ENCODE measurements at regions not wholly inside any gene's neighbourhood (a gene's known extent, or its start where the extent isn't known, plus 50 kb on each side); places are given as distances from the start of the nearest gene placed in this dataset.

DNA sequence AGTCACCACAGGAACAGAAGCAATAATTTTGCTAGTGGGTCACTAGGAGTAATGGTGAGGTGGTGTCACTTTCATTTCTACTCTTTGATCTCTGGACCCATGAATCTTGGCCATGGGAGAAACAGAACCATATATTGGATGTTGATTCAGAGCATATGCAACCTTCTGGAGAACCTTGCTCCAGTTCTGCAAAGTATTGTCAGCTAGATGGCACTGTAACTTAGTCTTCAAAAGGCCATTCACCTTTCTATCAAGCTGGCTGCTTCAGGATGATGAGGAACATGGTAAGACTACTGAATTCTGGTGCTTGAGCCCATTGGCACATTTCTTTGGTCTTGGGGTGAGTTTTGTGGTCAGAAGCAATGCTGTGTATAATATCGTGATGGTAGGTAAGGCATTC lies 129.1 kb upstream of the FBN2 start:
- Histone ChIP-seq H3K9me3 (ENCODE audit: control insufficient read depth, low read length) (no peaks in the 10 kb centered on the region), H3K4me3 (ENCODE audit: low read length) (no peak overlapping the region), H3K9ac (ENCODE audit: low read length) (no peak overlapping the region), H3K36me3 (ENCODE audit: control insufficient read depth, insufficient read depth, low read length, severe bottlenecking) (no peaks in the 10 kb centered on the region), H3K27me3 (replicated peaks; ENCODE audit: control insufficient read depth, insufficient read depth, low read length) (no peaks in the 10 kb centered on the region), H3K4me1 (ENCODE audit: control insufficient read depth, insufficient read depth, low read length) (no peaks in the 10 kb centered on the region)
- peak; percentile 34 for DNase-seq (ENCODE audit: low read depth)

DNA sequence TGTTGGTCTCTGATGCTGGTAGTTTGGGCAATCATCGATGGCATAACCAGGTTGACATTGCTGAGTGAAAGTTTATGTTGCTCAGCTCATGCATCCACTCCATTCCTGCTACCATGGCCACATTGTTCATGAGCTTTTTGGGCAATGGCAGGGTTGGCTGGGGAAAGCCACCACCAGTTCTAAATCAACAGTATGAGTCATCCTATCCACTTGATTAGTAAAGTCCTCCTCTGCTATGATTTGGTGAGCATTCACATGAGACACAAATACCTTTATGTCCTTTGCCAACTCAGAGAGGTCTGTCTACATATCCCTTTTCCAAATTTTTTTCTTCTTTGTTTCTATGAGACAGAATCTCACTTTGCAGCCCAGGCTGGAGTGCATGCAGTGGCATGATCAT lies 129.7 kb upstream of the FBN2 start:
- Histone ChIP-seq H3K9me3 (ENCODE audit: control insufficient read depth, low read length) (no peaks in the 10 kb centered on the region), H3K4me1 (ENCODE audit: control insufficient read depth, insufficient read depth, low read length) (peaks cover 4% of the 10 kb centered on the region), H3K4me3 (ENCODE audit: low read length) (no peak overlapping the region), H3K9ac (ENCODE audit: low read length) (no peak overlapping the region), H3K27me3 (replicated peaks; ENCODE audit: control insufficient read depth, insufficient read depth, low read length) (no peaks in the 10 kb centered on the region), H3K36me3 (ENCODE audit: control insufficient read depth, insufficient read depth, low read length, severe bottlenecking) (no peaks in the 10 kb centered on the region)
- DNase-seq (ENCODE audit: low read depth), result no peak

DNA sequence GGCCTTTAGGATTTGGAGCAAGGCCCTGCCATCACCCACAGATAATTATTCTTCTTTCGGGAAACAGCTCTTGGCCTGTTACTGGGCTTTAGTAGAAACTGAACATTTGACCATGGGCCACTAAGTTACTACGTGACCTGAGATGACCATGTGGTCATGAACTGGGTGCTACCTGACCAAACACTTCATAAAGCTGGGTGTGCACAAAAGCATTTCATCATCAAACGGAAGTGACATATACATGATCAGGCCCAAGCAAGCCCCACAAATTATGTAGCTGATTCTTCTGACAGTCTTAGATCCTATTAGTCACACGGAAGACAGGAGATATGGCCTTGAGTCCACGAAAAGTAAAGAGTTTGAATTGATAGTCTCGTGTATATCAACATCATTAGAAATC lies 130.9 kb upstream of the FBN2 start:
- no peaks in the 10 kb centered on the region for H3K27me3 ChIP-seq (replicated peaks; ENCODE audit: control insufficient read depth, insufficient read depth, low read length)
- no peak for DNase-seq (ENCODE audit: low read depth)
- no peaks in the 10 kb centered on the region for H3K9me3 ChIP-seq (ENCODE audit: control insufficient read depth, low read length)
- no peak overlapping the region for H3K4me3 ChIP-seq (ENCODE audit: low read length)
- peaks cover 15% of the 10 kb centered on the region for H3K4me1 ChIP-seq (ENCODE audit: control insufficient read depth, insufficient read depth, low read length)
- no peak overlapping the region for H3K9ac ChIP-seq (ENCODE audit: low read length)
- H3K36me3 ChIP-seq (ENCODE audit: control insufficient read depth, insufficient read depth, low read length, severe bottlenecking), result no peaks in the 10 kb centered on the region

DNA sequence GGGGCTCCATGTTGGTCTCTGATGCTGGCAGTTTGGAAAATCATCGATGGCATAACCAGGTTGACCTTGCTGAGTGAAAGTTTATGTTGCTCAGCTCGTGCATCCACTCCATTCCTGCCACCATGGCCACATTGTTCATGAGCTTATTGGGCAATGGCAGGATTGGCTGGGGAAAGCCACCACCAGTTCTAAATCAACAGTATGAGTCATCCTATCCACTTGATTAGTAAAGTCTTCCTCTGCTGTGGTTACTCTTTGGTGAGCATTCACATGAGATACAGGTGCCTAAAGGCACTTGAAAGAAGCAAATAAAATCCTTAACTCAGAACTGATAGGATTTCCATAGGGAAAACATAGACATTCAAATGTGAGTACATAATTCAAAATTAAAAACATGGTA lies 131.8 kb upstream of the FBN2 start:
- no peak for DNase-seq (ENCODE audit: low read depth)
- no peak overlapping the region for H3K9ac ChIP-seq (ENCODE audit: low read length)
- no peaks in the 10 kb centered on the region for H3K36me3 ChIP-seq (ENCODE audit: control insufficient read depth, insufficient read depth, low read length, severe bottlenecking)
- no peak overlapping the region for H3K4me3 ChIP-seq (ENCODE audit: low read length)
- peaks cover 23% of the 10 kb centered on the region for H3K4me1 ChIP-seq (ENCODE audit: control insufficient read depth, insufficient read depth, low read length)
- no peaks in the 10 kb centered on the region for H3K9me3 ChIP-seq (ENCODE audit: control insufficient read depth, low read length)
- H3K27me3 ChIP-seq (replicated peaks; ENCODE audit: control insufficient read depth, insufficient read depth, low read length), result no peaks in the 10 kb centered on the region

DNA sequence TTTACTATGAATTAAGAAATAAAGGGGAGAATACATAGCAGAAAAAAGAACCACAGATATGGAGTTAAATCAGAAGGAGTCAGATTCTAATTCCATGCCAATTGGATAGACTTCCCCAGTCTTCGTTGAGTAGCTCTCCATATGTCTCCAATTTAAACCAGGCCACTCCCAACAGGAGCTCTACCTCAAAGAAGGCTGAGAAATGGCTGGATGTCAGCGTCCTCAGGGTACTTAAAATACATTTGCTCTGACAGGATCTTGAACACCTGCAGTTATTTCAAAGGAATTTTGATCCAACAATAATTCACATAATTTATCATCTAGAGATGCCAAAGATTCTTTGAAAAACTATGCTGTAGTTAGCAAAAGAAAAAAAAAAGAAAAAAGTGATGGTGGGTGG lies 133.9 kb upstream of the FBN2 start:
- no peaks in the 10 kb centered on the region for H3K9me3 ChIP-seq (ENCODE audit: control insufficient read depth, low read length)
- peaks cover 23% of the 10 kb centered on the region for H3K4me1 ChIP-seq (ENCODE audit: control insufficient read depth, insufficient read depth, low read length)
- H3K27me3 ChIP-seq (replicated peaks; ENCODE audit: control insufficient read depth, insufficient read depth, low read length), result no peaks in the 10 kb centered on the region

DNA sequence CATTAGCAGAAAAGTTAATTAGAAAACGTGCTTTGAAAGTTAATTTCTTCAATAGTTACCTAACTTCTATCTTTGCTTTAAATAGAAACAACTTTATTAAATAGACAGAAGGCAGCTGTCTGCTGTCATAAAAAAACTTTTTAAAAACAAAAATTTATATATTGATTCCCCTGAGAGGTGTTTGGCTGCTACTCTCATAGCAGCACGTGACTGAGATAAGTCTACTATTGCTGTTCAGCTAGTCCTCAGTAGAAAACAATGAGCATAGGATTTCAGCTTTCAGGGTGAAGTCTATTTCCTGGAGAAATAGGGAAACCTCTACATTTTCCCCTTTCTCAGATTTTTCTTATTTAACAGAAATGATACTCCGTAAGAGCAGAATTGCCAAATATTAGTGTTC lies 135.0 kb upstream of the FBN2 start:
- no peaks in the 10 kb centered on the region for H3K9me3 ChIP-seq (ENCODE audit: control insufficient read depth, low read length)
- DNase-seq (ENCODE audit: low read depth), result no peak
- peak overlapping the region; percentile 53 for H3K9ac ChIP-seq (ENCODE audit: low read length)
- H3K4me1 ChIP-seq (ENCODE audit: control insufficient read depth, insufficient read depth, low read length), result peaks cover 23% of the 10 kb centered on the region
- no peaks in the 10 kb centered on the region for H3K36me3 ChIP-seq (ENCODE audit: control insufficient read depth, insufficient read depth, low read length, severe bottlenecking)
- no peaks in the 10 kb centered on the region for H3K27me3 ChIP-seq (replicated peaks; ENCODE audit: control insufficient read depth, insufficient read depth, low read length)
- H3K4me3 ChIP-seq (ENCODE audit: low read length), result peak overlapping the region; percentile 14

More for the DNA sequence above, 133.9 kb upstream of the FBN2 start:
- no peak overlapping the region for H3K9ac ChIP-seq (ENCODE audit: low read length)
- peak; percentile 59 for DNase-seq (ENCODE audit: low read depth)
- H3K36me3 ChIP-seq (ENCODE audit: control insufficient read depth, insufficient read depth, low read length, severe bottlenecking), result no peaks in the 10 kb centered on the region
- H3K4me3 ChIP-seq (ENCODE audit: low read length), result no peak overlapping the region

DNA sequence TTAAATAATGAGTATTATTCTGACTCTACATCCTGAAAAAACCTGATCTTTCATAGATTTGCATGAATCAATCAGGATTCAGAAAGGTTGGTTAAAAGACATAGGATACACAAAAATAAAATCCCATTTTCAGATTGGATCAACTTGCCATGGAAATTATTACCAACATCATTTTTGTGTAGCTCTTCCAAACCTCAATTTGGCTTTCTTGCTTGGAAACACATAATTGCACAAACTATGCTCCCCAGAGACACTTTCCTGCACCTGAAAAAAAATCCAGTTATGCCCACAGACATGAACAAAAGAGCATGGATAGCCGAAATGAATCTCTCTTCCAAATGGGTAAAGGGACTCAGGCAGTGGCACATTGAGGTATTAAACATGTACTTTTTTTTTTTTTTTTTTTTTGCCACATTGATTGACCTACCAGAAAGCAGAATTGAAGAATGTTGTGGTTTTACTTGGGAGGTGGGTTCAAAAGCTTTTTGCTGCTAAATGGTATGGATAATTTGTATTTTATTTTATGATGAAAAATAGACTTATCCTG lies 135.4 kb upstream of the FBN2 start:
- Histone ChIP-seq H3K9me3 (ENCODE audit: control insufficient read depth, low read length) (no peaks in the 10 kb centered on the region), H3K4me3 (ENCODE audit: low read length) (peak overlapping the region; percentile 14), H3K27me3 (replicated peaks; ENCODE audit: control insufficient read depth, insufficient read depth, low read length) (no peaks in the 10 kb centered on the region), H3K9ac (ENCODE audit: low read length) (peak overlapping the region; percentile 53), H3K36me3 (ENCODE audit: control insufficient read depth, insufficient read depth, low read length, severe bottlenecking) (no peaks in the 10 kb centered on the region), H3K4me1 (ENCODE audit: control insufficient read depth, insufficient read depth, low read length) (peaks cover 23% of the 10 kb centered on the region)
- DNase-seq (ENCODE audit: low read depth), result peak; percentile 25

DNA sequence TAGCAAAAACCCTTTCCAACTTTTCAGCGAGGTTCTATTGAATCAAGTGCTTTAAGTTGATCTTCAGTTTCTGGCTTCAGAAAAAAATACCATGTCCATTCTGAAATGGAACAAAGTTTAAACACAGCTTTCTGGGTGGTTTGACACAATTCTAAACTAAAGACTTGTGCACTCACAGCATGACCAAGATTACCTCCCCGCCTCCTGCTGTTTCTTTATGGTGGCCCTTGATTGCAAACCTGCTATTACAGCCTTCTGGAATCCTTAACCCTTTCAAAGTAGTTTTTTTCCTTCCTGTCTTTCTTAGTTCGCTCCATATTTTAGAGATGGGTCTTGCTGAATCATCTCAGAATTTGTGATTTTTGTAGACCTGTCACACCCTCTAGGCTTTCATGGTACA lies 135.9 kb upstream of the FBN2 start:
- H3K4me3 ChIP-seq (ENCODE audit: low read length), result peak overlapping the region; percentile 14
- no peak for DNase-seq (ENCODE audit: low read depth)
- H3K4me1 ChIP-seq (ENCODE audit: control insufficient read depth, insufficient read depth, low read length), result peaks cover 23% of the 10 kb centered on the region

DNA sequence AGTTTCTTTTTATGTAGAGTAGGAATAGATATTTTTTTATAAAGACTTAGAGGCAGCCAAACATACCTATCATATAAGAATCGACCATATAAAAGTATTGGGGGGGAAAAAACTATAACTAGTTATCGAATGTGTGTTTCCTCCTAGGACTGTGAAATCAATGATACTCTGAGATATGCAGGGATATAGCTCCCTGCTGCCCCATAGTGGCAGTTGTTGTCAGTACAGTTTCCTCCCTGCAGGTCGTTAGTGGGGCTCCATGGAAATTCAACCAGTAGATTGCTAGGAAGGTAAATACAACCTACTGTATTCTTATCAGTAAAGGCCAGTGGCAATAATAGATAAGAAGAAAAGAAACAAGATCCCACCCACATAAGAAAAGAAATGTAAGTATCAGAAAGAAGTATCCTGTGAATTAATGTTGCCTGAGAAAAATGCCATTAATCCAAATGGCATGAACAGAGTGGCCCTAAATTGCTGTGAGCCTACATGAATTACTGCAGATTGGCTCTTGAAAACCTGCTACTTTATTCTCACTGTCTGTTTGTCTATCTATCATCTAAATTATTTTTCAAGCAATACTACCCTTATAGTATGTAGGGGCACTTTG lies 136.9 kb upstream of the FBN2 start:
- Histone ChIP-seq H3K27me3 (replicated peaks; ENCODE audit: control insufficient read depth, insufficient read depth, low read length) (peaks cover 2% of the 10 kb centered on the region), H3K36me3 (ENCODE audit: control insufficient read depth, insufficient read depth, low read length, severe bottlenecking) (no peaks in the 10 kb centered on the region), H3K4me3 (ENCODE audit: low read length) (no peak overlapping the region), H3K4me1 (ENCODE audit: control insufficient read depth, insufficient read depth, low read length) (peaks cover 23% of the 10 kb centered on the region), H3K9ac (ENCODE audit: low read length) (peak overlapping the region; percentile 19), H3K9me3 (ENCODE audit: control insufficient read depth, low read length) (no peaks in the 10 kb centered on the region)
- DNase-seq (ENCODE audit: low read depth), result peak; percentile 83

More for the DNA sequence above, 135.9 kb upstream of the FBN2 start:
- Histone ChIP-seq H3K36me3 (ENCODE audit: control insufficient read depth, insufficient read depth, low read length, severe bottlenecking) (no peaks in the 10 kb centered on the region), H3K27me3 (replicated peaks; ENCODE audit: control insufficient read depth, insufficient read depth, low read length) (peaks cover under 1% of the 10 kb centered on the region), H3K9ac (ENCODE audit: low read length) (peak overlapping the region; percentile 19), H3K9me3 (ENCODE audit: control insufficient read depth, low read length) (no peaks in the 10 kb centered on the region)

DNA sequence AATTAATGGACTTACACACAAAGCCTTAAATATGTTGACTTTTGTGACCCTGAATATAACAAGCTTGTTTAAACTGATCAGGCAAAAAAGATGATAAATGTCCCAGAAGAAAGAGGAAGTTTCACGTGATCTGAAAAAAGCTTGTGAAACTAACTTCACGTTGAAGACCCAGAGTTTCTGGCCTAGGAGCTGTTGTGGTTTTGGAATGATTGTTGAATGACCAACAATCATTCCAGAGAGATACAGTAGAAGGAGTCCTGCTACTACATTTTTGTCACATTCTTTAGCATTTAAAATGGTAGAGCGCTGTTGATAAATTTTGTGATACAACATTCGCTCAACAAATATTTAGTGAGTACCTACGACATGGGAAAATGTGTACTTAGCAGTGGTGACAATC lies 143.1 kb upstream of the FBN2 start:
- no peaks in the 10 kb centered on the region for H3K36me3 ChIP-seq (ENCODE audit: control insufficient read depth, insufficient read depth, low read length, severe bottlenecking)

DNA sequence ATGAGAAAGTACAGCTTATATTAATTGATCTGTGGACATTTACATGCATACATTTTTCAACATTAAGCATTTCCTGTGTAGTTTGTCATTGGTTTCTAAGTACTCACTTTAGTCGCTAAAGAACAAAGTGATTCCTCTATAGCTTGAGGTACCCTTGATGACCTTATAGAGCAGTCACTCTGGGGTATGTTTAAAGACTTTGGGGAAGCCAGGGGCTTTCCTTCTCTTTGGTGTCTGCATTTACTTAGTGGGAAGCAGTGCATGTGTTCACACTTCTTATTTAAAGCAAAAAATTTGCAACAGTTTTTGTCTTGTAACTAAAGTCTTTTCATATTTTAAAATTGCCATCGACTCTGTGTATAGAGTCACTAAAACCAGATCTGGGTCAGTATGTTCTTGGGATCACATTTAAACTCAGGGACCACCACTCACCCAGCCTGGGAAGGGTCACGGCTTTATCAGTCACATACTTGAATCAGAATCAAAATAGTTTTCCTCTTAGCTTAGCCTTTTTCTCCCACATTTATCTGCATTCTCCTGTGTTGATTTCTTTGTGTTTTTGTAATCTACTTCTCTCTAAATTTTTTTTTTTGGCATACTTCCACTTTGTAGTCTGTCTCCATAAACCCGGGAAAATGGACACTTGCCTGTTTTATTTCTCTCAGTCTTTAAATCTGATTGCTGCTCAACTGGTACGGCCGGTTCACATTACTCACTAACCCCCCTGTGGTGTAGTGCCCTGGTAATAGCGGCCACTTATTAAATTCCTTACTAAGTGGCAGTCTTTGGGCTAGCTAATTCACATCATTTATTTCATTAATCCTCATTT lies 143.9 kb upstream of the FBN2 start:
- Histone ChIP-seq H3K9ac (ENCODE audit: low read length) (no peak overlapping the region), H3K27me3 (replicated peaks; ENCODE audit: control insufficient read depth, insufficient read depth, low read length) (peaks cover 2% of the 10 kb centered on the region), H3K4me3 (ENCODE audit: low read length) (no peak overlapping the region), H3K9me3 (ENCODE audit: control insufficient read depth, low read length) (no peaks in the 10 kb centered on the region), H3K36me3 (ENCODE audit: control insufficient read depth, insufficient read depth, low read length, severe bottlenecking) (no peaks in the 10 kb centered on the region), H3K4me1 (ENCODE audit: control insufficient read depth, insufficient read depth, low read length) (peaks cover 9% of the 10 kb centered on the region)
- no peak for DNase-seq (ENCODE audit: low read depth)

More for the DNA sequence above, 143.1 kb upstream of the FBN2 start:
- Histone ChIP-seq H3K4me3 (ENCODE audit: low read length) (no peak overlapping the region), H3K4me1 (ENCODE audit: control insufficient read depth, insufficient read depth, low read length) (peaks cover 9% of the 10 kb centered on the region), H3K9me3 (ENCODE audit: control insufficient read depth, low read length) (no peaks in the 10 kb centered on the region), H3K9ac (ENCODE audit: low read length) (no peak overlapping the region), H3K27me3 (replicated peaks; ENCODE audit: control insufficient read depth, insufficient read depth, low read length) (peaks cover 2% of the 10 kb centered on the region)
- no peak for DNase-seq (ENCODE audit: low read depth)

All from adipocyte (in vitro differentiated cells).